Neuron (in vitro differentiated cells): ENCODE measurements at regions not wholly inside any gene's neighbourhood (a gene's known extent, or its start where the extent isn't known, plus 50 kb on each side); places are given as distances from the start of the nearest gene placed in this dataset.

Experiments
- H2AFZ ChIP-seq: one replicate; pipeline ENCODE4 v1.6.1; 2013; ENCODE audit warnings: low read depth, mild to moderate bottlenecking, inconsistent platforms, low read length, moderate library complexity
- H3K27me3 ChIP-seq: one replicate; pipeline ENCODE4 v1.6.1; 2013; ENCODE audit warnings: low read length; ENCODE audit not compliant: insufficient read depth
- H3K36me3 ChIP-seq: one replicate; pipeline ENCODE4 v1.6.1; 2013; ENCODE audit warnings: low read length; ENCODE audit not compliant: insufficient read depth
- H3K4me1 ChIP-seq: one replicate; pipeline ENCODE4 v1.6.1; 2013; ENCODE audit warnings: low read length; ENCODE audit not compliant: insufficient read depth
- H3K4me3 ChIP-seq: 2 replicates; pipeline ENCODE4 v1.5.1; 2013; ENCODE audit warnings: mild to moderate bottlenecking, low read length, moderate library complexity
- H3K9me3 ChIP-seq: one replicate; pipeline ENCODE4 v1.6.1; 2013; ENCODE audit warnings: low read length

DNA sequence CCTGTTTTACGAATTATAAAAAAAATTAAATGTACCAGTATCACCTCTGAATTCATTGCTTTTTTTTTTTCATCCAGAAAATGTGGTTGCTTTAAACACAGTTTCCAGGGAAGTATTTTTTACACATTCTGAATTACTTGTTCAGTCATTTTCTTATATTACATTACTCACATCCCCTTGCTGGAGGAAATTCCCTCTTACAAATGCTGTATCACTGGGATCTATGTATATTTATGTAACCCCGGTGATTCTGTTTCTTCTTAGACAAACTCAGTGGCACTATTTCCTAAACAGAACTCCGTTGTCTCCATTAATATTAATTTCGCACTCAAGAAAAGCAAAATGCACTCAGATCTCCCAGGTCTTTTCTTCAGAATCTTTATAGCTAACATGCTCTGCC, 1078.5 kb upstream of the ZEB2 start:
- Histone ChIP-seq H3K4me1 (no peaks in the 10 kb centered on the region), H3K27me3 (no peaks in the 10 kb centered on the region), H3K36me3 (no peaks in the 10 kb centered on the region), H3K4me3 (no peak overlapping the region), H2AFZ (no peak overlapping the region), H3K9me3 (no peaks in the 10 kb centered on the region)

GRCh38 chr2:145597809-145598208, 1077.9 kb upstream of the ZEB2 start:
- Histone ChIP-seq H3K27me3 (no peaks in the 10 kb centered on the region), H3K4me1 (no peaks in the 10 kb centered on the region), H3K9me3 (no peaks in the 10 kb centered on the region), H3K4me3 (no peak overlapping the region), H2AFZ (no peak overlapping the region), H3K36me3 (no peaks in the 10 kb centered on the region)

DNA sequence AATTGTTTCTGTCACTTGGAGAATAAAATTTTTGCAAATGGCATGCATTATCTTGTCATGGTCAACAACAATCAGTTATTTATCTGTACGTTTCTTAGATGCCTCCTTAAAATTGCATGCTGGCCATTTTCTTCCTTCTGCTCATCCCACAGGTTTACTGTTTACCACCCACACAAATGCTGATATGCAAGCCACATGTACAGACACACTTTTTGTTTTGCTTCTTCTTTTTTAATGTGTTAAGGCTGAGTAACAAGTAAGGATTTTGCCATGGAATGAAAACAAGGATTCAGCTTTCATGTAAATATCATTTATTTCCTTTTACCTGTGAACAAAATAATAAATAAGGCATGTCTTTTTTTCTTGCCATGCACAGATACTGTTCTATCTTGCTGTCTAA, 1077.1 kb upstream of the ZEB2 start:
- Histone ChIP-seq H3K4me1 (no peaks in the 10 kb centered on the region), H2AFZ (no peak overlapping the region), H3K4me3 (no peak overlapping the region), H3K36me3 (no peaks in the 10 kb centered on the region), H3K27me3 (no peaks in the 10 kb centered on the region), H3K9me3 (no peaks in the 10 kb centered on the region)

DNA sequence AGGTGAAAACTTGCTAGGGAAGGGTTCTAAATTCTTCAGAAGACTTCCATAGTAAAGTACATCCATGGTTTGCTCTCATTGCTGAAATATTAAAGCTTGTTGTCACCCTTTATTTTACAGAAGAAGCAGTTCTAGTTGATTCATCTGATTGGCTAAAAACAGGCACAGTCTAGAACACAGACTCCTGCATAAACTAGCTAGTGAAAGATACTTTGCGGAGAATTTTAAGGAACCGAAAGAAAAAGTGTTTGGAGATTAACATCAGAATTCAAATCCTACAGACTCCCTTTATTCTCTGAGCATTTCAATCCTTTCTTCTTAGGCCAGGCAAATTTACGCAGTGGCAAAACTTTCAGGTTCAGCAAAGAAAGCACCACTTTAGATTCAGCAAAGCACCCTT, 1076.5 kb upstream of the ZEB2 start:
- Histone ChIP-seq H3K36me3 (no peaks in the 10 kb centered on the region), H3K9me3 (no peaks in the 10 kb centered on the region), H3K4me1 (no peaks in the 10 kb centered on the region), H2AFZ (no peak overlapping the region), H3K4me3 (no peak overlapping the region), H3K27me3 (no peaks in the 10 kb centered on the region)

DNA sequence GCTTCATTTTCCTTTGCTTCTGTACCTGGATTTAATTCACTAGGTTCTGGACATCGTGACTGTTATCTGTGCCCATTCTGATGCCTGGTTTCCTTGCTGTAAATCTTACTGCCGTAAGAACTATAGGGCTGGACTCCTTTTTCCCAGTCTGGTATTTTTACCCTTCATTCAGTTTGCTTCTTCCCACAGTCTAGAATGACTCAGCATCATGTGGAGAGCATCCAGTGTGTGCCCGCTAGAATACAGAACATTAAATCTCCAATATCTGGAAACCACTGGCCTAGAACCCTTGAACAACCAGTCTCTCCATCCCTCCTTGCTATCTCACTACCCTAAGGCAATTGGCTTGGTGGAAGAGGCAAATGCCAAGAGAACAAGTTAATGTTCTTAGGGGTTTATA, 1075.4 kb upstream of the ZEB2 start:
- no peaks in the 10 kb centered on the region for H3K9me3 ChIP-seq
- H3K36me3 ChIP-seq, result no peaks in the 10 kb centered on the region
- H3K4me3 ChIP-seq, result no peak overlapping the region
- H2AFZ ChIP-seq, result no peak overlapping the region
- H3K4me1 ChIP-seq, result no peaks in the 10 kb centered on the region
- H3K27me3 ChIP-seq, result no peaks in the 10 kb centered on the region

DNA sequence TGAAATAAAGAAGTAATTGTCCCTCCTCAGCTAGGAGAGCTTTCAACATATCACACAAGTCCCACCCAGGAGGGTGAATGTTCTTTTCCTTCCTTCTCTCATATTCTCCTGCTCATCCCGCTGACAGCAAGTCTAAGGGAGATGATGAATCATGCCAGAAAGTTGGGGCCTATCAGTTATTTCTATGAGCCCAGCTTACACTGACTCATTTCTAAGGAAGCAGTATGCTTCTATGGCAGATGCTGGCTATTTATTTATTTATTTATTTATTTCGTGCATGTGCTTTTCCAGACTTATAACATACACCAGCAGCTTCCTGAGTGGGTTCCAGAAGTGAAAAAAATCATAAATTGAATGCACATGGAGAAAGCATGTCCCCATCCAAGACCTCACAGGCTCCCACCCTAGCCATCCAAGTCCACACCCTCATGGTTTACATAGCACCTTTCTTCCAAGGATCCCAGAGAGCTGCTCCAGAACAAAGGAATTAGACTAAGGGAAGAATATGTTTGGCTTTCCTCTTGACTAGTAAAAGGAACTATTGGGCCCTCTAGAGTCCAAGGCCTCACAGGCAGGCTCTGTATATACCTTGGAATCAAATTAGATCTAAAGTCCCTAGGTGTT, 1074.2 kb upstream of the ZEB2 start:
- H3K9me3 ChIP-seq, result no peaks in the 10 kb centered on the region
- no peaks in the 10 kb centered on the region for H3K27me3 ChIP-seq
- no peak overlapping the region for H2AFZ ChIP-seq
- no peaks in the 10 kb centered on the region for H3K4me1 ChIP-seq
- no peaks in the 10 kb centered on the region for H3K36me3 ChIP-seq
- H3K4me3 ChIP-seq, result no peak overlapping the region

- no peak overlapping the region for H2AFZ ChIP-seq
- H3K4me1 ChIP-seq, result no peaks in the 10 kb centered on the region
- H3K36me3 ChIP-seq, result no peaks in the 10 kb centered on the region
- H3K4me3 ChIP-seq, result no peak overlapping the region
- no peaks in the 10 kb centered on the region for H3K9me3 ChIP-seq
- H3K27me3 ChIP-seq, result no peaks in the 10 kb centered on the region
Measured at GRCh38 chr2:145593280-145593679, 1073.4 kb upstream of the ZEB2 start.

DNA sequence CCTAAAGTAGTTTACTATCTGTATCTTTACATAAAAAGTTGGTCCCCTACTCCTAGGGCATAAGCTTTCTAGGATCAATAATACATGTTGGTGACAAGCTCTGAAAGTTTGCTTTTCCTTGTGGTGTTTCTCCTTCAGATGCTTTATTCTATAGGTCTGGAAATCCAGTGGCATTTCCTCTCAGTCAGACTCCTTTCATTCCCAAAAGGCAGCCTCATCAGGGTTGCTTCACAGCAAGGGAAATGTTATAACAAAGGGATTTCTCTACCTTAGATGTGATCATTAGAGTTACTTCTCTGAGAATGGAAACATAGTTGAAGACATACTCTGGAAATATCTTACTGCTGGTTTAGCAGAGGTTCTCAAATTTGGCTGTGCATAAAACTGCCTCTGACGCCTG, 1072.4 kb upstream of the ZEB2 start:
- Histone ChIP-seq H2AFZ (no peak overlapping the region), H3K9me3 (no peaks in the 10 kb centered on the region), H3K27me3 (no peaks in the 10 kb centered on the region), H3K36me3 (no peaks in the 10 kb centered on the region), H3K4me3 (no peak overlapping the region), H3K4me1 (no peaks in the 10 kb centered on the region)

GRCh38 chr2:145591109-145591809, 1071.3 kb upstream of the ZEB2 start:
- no peak overlapping the region for H3K4me3 ChIP-seq
- H3K4me1 ChIP-seq, result no peaks in the 10 kb centered on the region
- no peak overlapping the region for H2AFZ ChIP-seq
- H3K27me3 ChIP-seq, result no peaks in the 10 kb centered on the region
- no peaks in the 10 kb centered on the region for H3K36me3 ChIP-seq
- no peaks in the 10 kb centered on the region for H3K9me3 ChIP-seq

DNA sequence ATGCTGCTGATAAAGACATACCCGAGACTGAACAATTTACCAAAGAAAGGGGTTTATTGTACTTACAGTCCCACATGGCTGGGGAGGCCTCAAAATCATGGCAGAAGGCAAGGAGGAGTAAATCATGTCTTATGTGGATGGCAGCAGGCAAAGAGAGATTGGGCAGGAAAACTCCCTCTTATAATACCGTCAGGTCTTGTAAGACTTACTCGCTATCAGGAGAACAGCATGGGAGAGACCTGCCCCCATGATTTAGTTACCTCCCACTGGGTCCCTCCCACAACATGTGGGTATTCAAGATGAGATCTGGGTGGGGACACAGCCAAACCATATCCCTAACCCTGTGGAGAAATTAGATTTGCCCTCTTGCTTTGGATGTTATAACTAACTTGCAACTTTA, 1068.0 kb upstream of the ZEB2 start:
- H3K4me1 ChIP-seq, result no peaks in the 10 kb centered on the region

DNA sequence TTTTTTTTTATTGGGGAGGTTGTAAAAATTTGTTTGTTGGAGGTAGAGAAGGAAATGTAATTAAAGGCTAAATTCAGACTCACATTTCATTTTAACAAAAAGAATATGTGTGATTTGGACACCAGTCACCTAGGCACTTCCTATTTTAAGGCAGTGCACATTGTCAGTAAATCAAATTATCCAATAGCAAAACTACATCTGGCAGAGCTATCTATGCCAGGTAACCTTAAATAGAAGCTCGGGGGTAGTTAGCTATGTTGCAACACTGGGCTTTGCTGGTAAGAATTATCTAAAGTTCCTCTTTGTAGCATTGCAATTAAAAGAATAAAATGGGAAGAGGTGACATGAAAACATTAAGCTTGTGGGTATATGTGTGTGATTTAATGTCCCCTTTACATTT, 1064.4 kb upstream of the ZEB2 start:
- Histone ChIP-seq H2AFZ (no peak overlapping the region), H3K4me1 (no peaks in the 10 kb centered on the region), H3K9me3 (no peaks in the 10 kb centered on the region)

More for the DNA sequence above, 1068.0 kb upstream of the ZEB2 start:
- Histone ChIP-seq H3K9me3 (no peaks in the 10 kb centered on the region), H3K36me3 (no peaks in the 10 kb centered on the region), H3K27me3 (no peaks in the 10 kb centered on the region), H2AFZ (no peak overlapping the region), H3K4me3 (no peak overlapping the region)

GRCh38 chr2:145573608-145574007, 1053.7 kb upstream of the ZEB2 start:
- no peaks in the 10 kb centered on the region for H3K27me3 ChIP-seq
- H3K4me3 ChIP-seq, result no peak overlapping the region
- no peaks in the 10 kb centered on the region for H3K36me3 ChIP-seq
- H3K4me1 ChIP-seq, result no peaks in the 10 kb centered on the region
- H2AFZ ChIP-seq, result no peak overlapping the region
- H3K9me3 ChIP-seq, result no peaks in the 10 kb centered on the region

More for the DNA sequence above, 1064.4 kb upstream of the ZEB2 start:
- Histone ChIP-seq H3K36me3 (no peaks in the 10 kb centered on the region), H3K27me3 (no peaks in the 10 kb centered on the region), H3K4me3 (no peak overlapping the region)

GRCh38 chr2:145572238-145572637, 1052.3 kb upstream of the ZEB2 start:
- Histone ChIP-seq H3K4me1 (no peaks in the 10 kb centered on the region), H3K9me3 (no peaks in the 10 kb centered on the region), H3K27me3 (no peaks in the 10 kb centered on the region), H3K4me3 (no peak overlapping the region), H3K36me3 (no peaks in the 10 kb centered on the region), H2AFZ (no peak overlapping the region)

GRCh38 chr2:145569108-145569507, 1049.2 kb upstream of the ZEB2 start:
- Histone ChIP-seq H3K36me3 (no peaks in the 10 kb centered on the region), H2AFZ (no peak overlapping the region), H3K9me3 (no peaks in the 10 kb centered on the region), H3K4me1 (no peaks in the 10 kb centered on the region), H3K4me3 (no peak overlapping the region), H3K27me3 (no peaks in the 10 kb centered on the region)
